ENCODE measurements at regions not wholly inside any gene's neighbourhood (a gene's known extent, or its start where the extent isn't known, plus 50 kb on each side); places are given as distances from the start of the nearest gene placed in this dataset.

- Histone ChIP-seq H3K27ac (ENCODE audit: low read length) (no peak overlapping the region), H3F3A (ENCODE audit: insufficient read depth, low read length, poor library complexity, severe bottlenecking) (no peaks in the 10 kb centered on the region), H3K4me3 (ENCODE audit: low read length) (no peak overlapping the region), H4K20me1 (ENCODE audit: insufficient read depth) (no peaks in the 10 kb centered on the region), H3K36me3 (ENCODE audit: insufficient read depth, low read length) (no peaks in the 10 kb centered on the region), H3K9ac (ENCODE audit: low read length) (no peak overlapping the region), H3K27me3 (ENCODE audit: insufficient read depth, low read depth, low read length) (no peaks in the 10 kb centered on the region), H3K9me2 (ENCODE audit: insufficient read depth, low read length) (no peaks in the 10 kb centered on the region), H2AFZ (ENCODE audit: low read depth, low read length) (no peak overlapping the region), H3K4me2 (ENCODE audit: low read length) (no peak overlapping the region), H3K9me3 (ENCODE audit: low read length) (no peaks in the 10 kb centered on the region), H3K79me2 (replicated peaks; ENCODE audit: insufficient read depth, low read length) (no peaks in the 10 kb centered on the region)
- TF ChIP-seq TAF1 (IDR thresholded peaks at IDR 0.05; ENCODE audit: low read depth) (no peak), MXI1 (conservative IDR thresholded peaks at IDR 0.05; ENCODE audit: poor library complexity, severe bottlenecking) (no peak), SMC3 (conservative IDR thresholded peaks at IDR 0.05; ENCODE audit: poor library complexity) (no peak), EZH2 (IDR thresholded peaks at IDR 0.05; ENCODE audit: borderline replicate concordance, insufficient read depth, low read length, poor library complexity, severe bottlenecking) (no peak), REST (IDR thresholded peaks at IDR 0.05; ENCODE audit: borderline replicate concordance) (no peak)
These were observed 81.0 kb upstream of the ADRA2C start for GRCh38 chr4:3685081-3685645.

GRCh38 chr4:3684546-3684945 is 81.6 kb upstream of the ADRA2C start:
- no peaks in the 10 kb centered on the region for H4K20me1 ChIP-seq (ENCODE audit: insufficient read depth)
- no peak overlapping the region for H2AFZ ChIP-seq (ENCODE audit: low read depth, low read length)
- no peaks in the 10 kb centered on the region for H3K27me3 ChIP-seq (ENCODE audit: insufficient read depth, low read depth, low read length)
- no peak overlapping the region for H3K4me2 ChIP-seq (ENCODE audit: low read length)
- no peaks in the 10 kb centered on the region for H3K79me2 ChIP-seq (replicated peaks; ENCODE audit: insufficient read depth, low read length)
- H3K9me2 ChIP-seq (ENCODE audit: insufficient read depth, low read length) = no peaks in the 10 kb centered on the region
- TF ChIP-seq EZH2 (IDR thresholded peaks at IDR 0.05; ENCODE audit: borderline replicate concordance, insufficient read depth, low read length, poor library complexity, severe bottlenecking) (no peak), TAF1 (IDR thresholded peaks at IDR 0.05; ENCODE audit: low read depth) (no peak), MXI1 (conservative IDR thresholded peaks at IDR 0.05; ENCODE audit: poor library complexity, severe bottlenecking) (no peak), POLR2AphosphoS5 (IDR thresholded peaks at IDR 0.05) (no peak), CTCF (IDR thresholded peaks at IDR 0.05; ENCODE audit: poor library complexity, severe bottlenecking) (no peak), SMC3 (conservative IDR thresholded peaks at IDR 0.05; ENCODE audit: poor library complexity) (no peak), EP300 (conservative IDR thresholded peaks at IDR 0.05; ENCODE audit: poor library complexity, severe bottlenecking) (no peak), REST (IDR thresholded peaks at IDR 0.05; ENCODE audit: borderline replicate concordance) (no peak), RAD21 (conservative IDR thresholded peaks at IDR 0.05) (no peak)
- H3F3A ChIP-seq (ENCODE audit: insufficient read depth, low read length, poor library complexity, severe bottlenecking) = no peaks in the 10 kb centered on the region
- no peaks in the 10 kb centered on the region for H3K36me3 ChIP-seq (ENCODE audit: insufficient read depth, low read length)
- H3K9me3 ChIP-seq (ENCODE audit: low read length) = no peaks in the 10 kb centered on the region
- H3K27ac ChIP-seq (ENCODE audit: low read length) = no peak overlapping the region
- H3K4me3 ChIP-seq (ENCODE audit: low read length) = no peak overlapping the region
- no peak overlapping the region for H3K9ac ChIP-seq (ENCODE audit: low read length)

Measured in neural cell (in vitro differentiated cells).